T-cell (primary cell): ENCODE measurements at regions not wholly inside any gene's neighbourhood (a gene's known extent, or its start where the extent isn't known, plus 50 kb on each side); places are given as distances from the start of the nearest gene placed in this dataset.

ENCODE experiments used
- ATAC-seq, 4 experiments: fragments of 200-7000 bp in 3 of 4; fragments of 150-1000 bp in 1 of 4; cut with Tn5 transposase; replicated peaks in 1 of 4; 1 replicate in 3 of 4; 2 replicates in 1 of 4; pipeline ENCODE4 v1.10.0; 2021; ENCODE audit warnings: moderate library complexity in 3 of 4, mild to moderate bottlenecking in 2 of 4, moderate number of reproducible peaks in 1 of 4
- CTCF ChIA-PET, 2 donors: fragments of 300-600 bp; sonication (Branson Sonifier 250); formaldehyde crosslinking; loops; one replicate each; lab custom pipeline; 2022; ENCODE audit warnings: antibody characterized with exemption in 2 of 2; lab: Charles Lee
- POLR2A ChIA-PET, 2 donors: fragments of 300-600 bp; sonication (Branson Sonifier 250); formaldehyde crosslinking; loops; one replicate each; lab custom pipeline; 2022; ENCODE audit warnings: antibody characterized with exemption in 2 of 2; lab: Charles Lee
- DNase-seq, 35 experiments: peaks; one replicate each; pipeline versions ENCODE4 v3.0.0 to v3.0.0-alpha.2; 2013 to 2023
- H3K27ac ChIP-seq: one replicate; pipeline ENCODE4 v1.5.1; 2013; ENCODE audit warnings: low read length
- H3K27me3 ChIP-seq, 2 experiments: replicated peaks in 1 of 2; 1 replicate in 1 of 2; 2 replicates in 1 of 2; pipeline versions ENCODE4 v1.6.1 to v1.7.0; 2013; ENCODE audit warnings: low read length in 1 of 2, mixed read lengths in 1 of 2; ENCODE audit not compliant: control insufficient read depth in 2 of 2, insufficient read depth in 2 of 2; ENCODE audit errors: extremely low read depth in 1 of 2
- H3K36me3 ChIP-seq, 2 donors: 1 replicate in 1 of 2; 2 replicates in 1 of 2; pipeline versions ENCODE4 v1.6.1 to v1.7.0; 2013; ENCODE audit warnings: low read length in 1 of 2; ENCODE audit not compliant: control insufficient read depth in 2 of 2, insufficient read depth in 1 of 2; ENCODE audit errors: extremely low read depth in 1 of 2
- H3K4me1 ChIP-seq, 2 experiments: 1 replicate in 1 of 2; 2 replicates in 1 of 2; pipeline versions ENCODE4 v1.6.1 to v1.7.0; 2013; ENCODE audit warnings: low read length in 2 of 2, mixed read lengths in 1 of 2; ENCODE audit not compliant: insufficient read depth in 2 of 2, control insufficient read depth in 1 of 2; ENCODE audit errors: extremely low read depth in 1 of 2
- H3K4me3 ChIP-seq, 2 donors: 1 replicate in 1 of 2; 2 replicates in 1 of 2; pipeline versions ENCODE4 v1.5.1 to v1.7.0; 2013; ENCODE audit warnings: mild to moderate bottlenecking in 2 of 2, low read length in 1 of 2, moderate library complexity in 1 of 2; ENCODE audit not compliant: control insufficient read depth in 1 of 2; ENCODE audit errors: extremely low read depth in 1 of 2
- H3K9me3 ChIP-seq: 2 replicates; pipeline ENCODE4 v1.7.0; 2013
- H3K27ac Mint-ChIP-seq, 2 donors: one replicate each; pipeline ENCODE4 v1.8.0; 2020 to 2021; ENCODE audit warnings: mild to moderate bottlenecking in 2 of 2, mixed read lengths in 2 of 2
- H3K27me3 Mint-ChIP-seq, 2 donors: one replicate each; pipeline ENCODE4 v1.8.0; 2021 to 2022; ENCODE audit warnings: mixed read lengths in 2 of 2
- H3K36me3 Mint-ChIP-seq: one replicate; pipeline ENCODE4 v1.8.0; 2021; ENCODE audit warnings: mixed read lengths
- H3K4me1 Mint-ChIP-seq, 3 donors: one replicate each; pipeline ENCODE4 v1.8.0; 2020 to 2022; ENCODE audit warnings: mixed read lengths in 3 of 3, mild to moderate bottlenecking in 1 of 3
- H3K4me3 Mint-ChIP-seq, 3 donors: one replicate each; pipeline ENCODE4 v1.8.0; 2020 to 2022; ENCODE audit warnings: mild to moderate bottlenecking in 3 of 3, mixed read lengths in 3 of 3, moderate library complexity in 3 of 3
- H3K9me3 Mint-ChIP-seq, 3 donors: one replicate each; pipeline ENCODE4 v1.8.0; 2020 to 2022; ENCODE audit warnings: mixed read lengths in 3 of 3
- WGBS: methylation state at CpG from one replicate; pipeline ENCODE4 v1.1.5; 2013; ENCODE audit warnings: missing lambda C conversion rate; ENCODE audit not compliant: insufficient coverage; 5-methylcytosine and 5-hydroxymethylcytosine counted together

DNA sequence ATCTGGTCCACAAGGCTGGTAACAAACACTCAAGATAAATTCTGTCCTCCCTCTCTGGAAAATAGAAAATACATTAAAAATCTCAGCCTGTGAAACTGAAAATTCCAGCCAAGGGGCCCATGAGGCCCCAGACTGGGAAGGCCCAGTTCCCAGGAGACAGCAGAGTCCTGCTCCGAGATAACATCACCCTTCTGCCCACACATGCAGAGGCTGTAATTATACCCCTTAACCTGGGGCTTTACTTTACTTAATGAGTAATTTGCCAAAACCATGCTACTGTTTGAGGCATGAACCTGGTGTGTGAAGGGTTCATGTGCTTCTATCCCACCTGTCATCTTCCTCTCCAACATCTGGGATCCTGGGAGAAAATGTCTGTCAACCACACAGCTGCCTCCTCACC is 398.9 kb upstream of the SULF2 start:
- ChIA-PET CTCF (no interaction called here), POLR2A (no interaction called here)
- Histone ChIP-seq H3K27me3 (peaks cover 0 to 6% of the 10 kb centered on the region in 2 experiments), H3K4me3 (no peak overlapping the region), H3K9me3 (no peaks in the 10 kb centered on the region), H3K4me1 (no peaks in the 10 kb centered on the region), H3K36me3 (no peaks in the 10 kb centered on the region), H3K27ac (no peak overlapping the region)
- H3K36me3 Mint-ChIP-seq, result no peaks in the 10 kb centered on the region
- no CpG with 5 or more reads among the region's 1 CpG for WGBS
- no peak for DNase-seq
- H3K4me3 Mint-ChIP-seq, result no peak overlapping the region
- no peak overlapping the region for H3K27ac Mint-ChIP-seq
- no peaks in the 10 kb centered on the region for H3K9me3 Mint-ChIP-seq
- no peaks in the 10 kb centered on the region for H3K4me1 Mint-ChIP-seq
- no peak for ATAC-seq
- H3K27me3 Mint-ChIP-seq, result no peaks in the 10 kb centered on the region

DNA sequence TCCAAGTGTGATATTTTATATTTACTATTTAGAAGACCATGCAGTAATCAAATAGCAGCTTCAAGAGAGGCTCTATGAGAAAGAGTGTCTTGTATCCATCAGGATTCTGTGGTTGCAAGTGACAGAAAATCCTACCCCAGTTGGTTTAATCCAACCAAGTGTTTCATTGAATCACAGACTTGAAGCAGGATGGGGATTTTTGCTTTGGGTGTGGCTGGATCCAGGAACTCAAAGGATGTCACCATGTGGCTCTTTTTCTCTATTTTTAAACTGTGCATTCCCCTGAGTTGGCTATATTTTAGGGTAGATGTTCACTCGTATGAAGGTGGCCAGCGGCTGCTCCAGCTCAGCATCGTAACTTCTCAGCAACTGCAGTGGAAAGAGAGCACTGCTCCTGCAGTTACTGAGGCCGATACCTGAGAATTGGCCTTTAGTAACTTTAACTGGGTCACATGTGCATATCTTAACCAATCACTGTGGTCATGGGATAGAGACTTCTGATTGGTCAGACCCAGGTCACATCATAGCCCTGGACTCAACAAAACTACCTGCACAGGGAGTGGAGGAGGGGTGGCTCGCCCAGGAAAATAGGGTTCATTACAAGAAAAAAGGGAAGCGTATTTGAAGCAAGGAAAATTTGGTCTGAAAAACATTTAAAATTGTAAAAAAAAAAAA is 396.1 kb upstream of the SULF2 start:
- CTCF ChIA-PET, result no interaction called here

DNA sequence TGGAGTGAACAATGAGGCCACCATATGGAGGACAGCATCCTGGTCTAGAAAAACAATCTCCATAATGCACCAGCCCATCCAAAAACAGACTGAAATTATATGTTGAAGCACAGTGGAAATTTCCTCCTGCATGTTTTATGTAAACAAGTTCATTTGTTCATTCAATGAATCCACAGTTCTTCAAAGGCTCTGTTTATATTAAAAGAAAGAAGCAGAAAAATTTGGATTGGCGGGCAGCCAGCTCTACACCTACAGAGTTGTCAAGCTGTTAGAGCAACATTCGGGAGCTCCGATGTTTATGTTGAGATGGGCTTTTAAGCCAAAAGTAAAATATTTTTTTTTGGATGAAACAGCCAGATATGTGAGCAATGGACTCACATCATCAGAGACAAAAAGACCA is 395.3 kb upstream of the SULF2 start:
- WGBS, result 93% methylated on average over 2 of the region's 3 CpGs
- Mint-ChIP-seq H3K27ac (no peak overlapping the region), H3K4me1 (no peaks in the 10 kb centered on the region), H3K9me3 (no peaks in the 10 kb centered on the region), H3K4me3 (no peak overlapping the region), H3K27me3 (peaks cover 0 to 9% of the 10 kb centered on the region in 2 donors), H3K36me3 (no peaks in the 10 kb centered on the region)
- H3K9me3 ChIP-seq, result no peaks in the 10 kb centered on the region
- POLR2A ChIA-PET, result no interaction called here
- H3K27me3 ChIP-seq, result peaks cover 0 to 6% of the 10 kb centered on the region in 2 experiments
- H3K4me3 ChIP-seq, result no peak overlapping the region
- DNase-seq (no peak), ATAC-seq (no peak)
- H3K27ac ChIP-seq, result no peak overlapping the region
- H3K36me3 ChIP-seq, result no peaks in the 10 kb centered on the region
- CTCF ChIA-PET, result no interaction called here
- H3K4me1 ChIP-seq, result no peaks in the 10 kb centered on the region

More for the DNA sequence above, 396.1 kb upstream of the SULF2 start:
- Mint-ChIP-seq H3K4me3 (no peak overlapping the region), H3K27me3 (peaks cover 0 to 9% of the 10 kb centered on the region in 2 donors), H3K4me1 (no peaks in the 10 kb centered on the region), H3K27ac (no peak overlapping the region), H3K36me3 (no peaks in the 10 kb centered on the region), H3K9me3 (no peaks in the 10 kb centered on the region)
- H3K4me1 ChIP-seq, result no peaks in the 10 kb centered on the region
- H3K36me3 ChIP-seq, result no peaks in the 10 kb centered on the region
- H3K27me3 ChIP-seq, result peaks cover 0 to 6% of the 10 kb centered on the region in 2 experiments
- DNase-seq (no peak), ATAC-seq (no peak)
- no peaks in the 10 kb centered on the region for H3K9me3 ChIP-seq
- no peak overlapping the region for H3K4me3 ChIP-seq
- no peak overlapping the region for H3K27ac ChIP-seq
- POLR2A ChIA-PET, result no interaction called here
- 79% methylated on average over 3 of the region's 6 CpGs for whole genome bisulfite sequencing

DNA sequence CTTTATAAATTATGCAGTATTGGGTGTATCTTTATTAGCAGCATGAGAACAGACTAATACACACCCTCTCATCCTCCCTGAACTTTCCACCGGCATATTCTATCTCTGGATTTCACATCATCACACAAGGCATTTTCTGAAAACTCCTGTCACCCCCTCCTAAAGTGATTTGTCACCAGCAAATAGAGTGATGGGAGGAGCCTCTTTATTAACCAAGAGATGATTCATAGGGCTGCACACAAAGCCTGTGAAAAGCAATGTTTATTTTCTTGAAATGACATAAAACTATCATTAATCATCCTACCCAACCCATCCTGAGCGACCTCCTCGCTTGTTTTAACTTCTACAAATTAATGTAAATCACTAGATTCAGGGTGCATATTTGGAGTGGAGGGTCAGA is 394.7 kb upstream of the SULF2 start:
- ATAC-seq (no peak), DNase-seq (no peak)
- H3K4me3 ChIP-seq, result no peak overlapping the region
- Mint-ChIP-seq H3K36me3 (no peaks in the 10 kb centered on the region), H3K4me1 (no peaks in the 10 kb centered on the region), H3K4me3 (no peak overlapping the region), H3K27me3 (peaks cover 0 to 9% of the 10 kb centered on the region in 2 donors), H3K27ac (no peak overlapping the region), H3K9me3 (no peaks in the 10 kb centered on the region)
- no peaks in the 10 kb centered on the region for H3K36me3 ChIP-seq
- no peaks in the 10 kb centered on the region for H3K9me3 ChIP-seq
- WGBS, result no CpG with 5 or more reads among the region's 3 CpGs
- CTCF ChIA-PET, result no interaction called here
- peaks cover 0 to 10% of the 10 kb centered on the region in 2 experiments for H3K27me3 ChIP-seq
- POLR2A ChIA-PET, result no interaction called here
- H3K27ac ChIP-seq, result no peak overlapping the region
- no peaks in the 10 kb centered on the region for H3K4me1 ChIP-seq

DNA sequence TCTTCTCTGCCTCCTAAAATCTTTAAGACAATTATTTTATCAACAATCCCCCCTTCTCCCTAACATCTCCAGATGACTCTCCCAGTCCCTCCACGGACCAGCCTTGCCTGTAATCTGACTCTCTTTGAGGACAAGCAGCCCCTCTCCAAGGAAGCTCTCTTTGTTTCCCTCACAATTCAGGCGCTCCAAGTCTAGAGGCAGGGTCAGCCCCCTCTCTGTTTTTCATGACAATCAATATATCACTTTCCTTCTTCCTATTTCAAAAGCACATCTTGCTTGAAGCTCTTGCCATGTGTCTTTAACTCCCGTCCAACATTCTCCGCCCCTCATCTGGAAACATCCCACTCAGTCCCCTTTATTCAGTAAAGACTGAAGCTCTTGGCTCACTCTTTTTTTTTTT is 393.4 kb upstream of the SULF2 start:
- Histone ChIP-seq H3K9me3 (no peaks in the 10 kb centered on the region), H3K36me3 (no peaks in the 10 kb centered on the region), H3K4me1 (no peaks in the 10 kb centered on the region), H3K27me3 (peaks cover 0 to 15% of the 10 kb centered on the region in 2 experiments), H3K27ac (no peak overlapping the region), H3K4me3 (no peak overlapping the region)
- Mint-ChIP-seq H3K4me1 (no peaks in the 10 kb centered on the region), H3K4me3 (no peak overlapping the region), H3K9me3 (no peaks in the 10 kb centered on the region), H3K27me3 (peaks cover 0 to 12% of the 10 kb centered on the region in 2 donors), H3K27ac (no peak overlapping the region), H3K36me3 (no peaks in the 10 kb centered on the region)
- CTCF ChIA-PET, result no interaction called here
- DNase-seq, result no peak
- no peak for ATAC-seq
- POLR2A ChIA-PET, result no interaction called here
- WGBS, result 64% methylated on average over 4 of the region's 4 CpGs

DNA sequence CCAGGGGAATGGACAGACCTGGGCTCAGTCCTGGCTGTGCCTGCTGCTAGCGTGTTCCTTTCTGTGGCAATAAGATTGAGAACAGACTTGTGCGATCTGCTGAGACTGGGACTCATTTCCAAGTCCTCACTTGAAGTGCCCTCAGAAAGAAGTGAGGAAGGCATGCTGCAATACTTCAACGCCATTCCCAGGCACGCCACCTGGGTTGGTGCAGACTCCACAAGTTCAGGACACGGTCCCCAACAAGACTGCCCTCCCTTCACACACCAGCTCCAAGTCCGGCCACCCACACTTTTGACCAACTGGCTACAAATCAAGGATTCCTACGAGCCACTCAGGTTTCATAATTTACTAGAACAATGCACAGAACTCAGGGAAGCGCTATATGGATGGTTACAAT is 391.8 kb upstream of the SULF2 start:
- H3K9me3 ChIP-seq, result no peaks in the 10 kb centered on the region
- CTCF ChIA-PET, result no interaction called here
- H3K4me1 ChIP-seq, result no peaks in the 10 kb centered on the region
- POLR2A ChIA-PET, result no interaction called here
- H3K4me1 Mint-ChIP-seq, result no peaks in the 10 kb centered on the region
- peaks cover 0 to 4% (median 0%) of the 10 kb centered on the region in 3 donors for H3K9me3 Mint-ChIP-seq
- DNase-seq (no peak), ATAC-seq (no peak)
- peaks cover 0 to 15% of the 10 kb centered on the region in 2 experiments for H3K27me3 ChIP-seq
- H3K4me3 ChIP-seq, result no peak overlapping the region
- H3K27me3 Mint-ChIP-seq, result peaks cover 0 to 16% of the 10 kb centered on the region in 2 donors
- H3K27ac Mint-ChIP-seq, result no peak overlapping the region
- no peak overlapping the region for H3K27ac ChIP-seq
- H3K36me3 ChIP-seq, result no peaks in the 10 kb centered on the region
- H3K36me3 Mint-ChIP-seq, result no peaks in the 10 kb centered on the region
- H3K4me3 Mint-ChIP-seq, result no peak overlapping the region
- WGBS, result 69% methylated on average over 6 of the region's 8 CpGs

DNA sequence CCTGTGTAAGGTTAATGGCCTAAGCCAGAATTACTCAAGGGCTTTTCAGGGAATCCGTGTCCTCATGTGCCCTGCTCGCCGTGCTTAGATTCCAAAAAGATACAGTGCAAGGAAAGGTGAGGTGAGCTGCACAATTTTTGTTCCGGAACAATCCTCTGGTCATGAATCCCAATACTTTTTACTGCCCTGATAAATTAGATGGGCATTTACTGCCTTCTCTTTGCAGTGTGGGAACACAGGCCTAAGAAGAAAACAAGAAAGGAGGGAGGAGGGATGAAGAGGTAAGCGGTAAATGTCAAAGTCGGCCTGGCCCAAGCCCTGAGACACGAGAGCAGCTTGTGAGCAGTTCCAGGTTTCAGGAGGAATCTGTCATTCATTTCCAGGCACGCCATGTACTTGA is 390.9 kb upstream of the SULF2 start:
- Mint-ChIP-seq H3K36me3 (no peaks in the 10 kb centered on the region), H3K27ac (no peak overlapping the region), H3K4me3 (no peak overlapping the region), H3K9me3 (peaks cover 0 to 4% (median 0%) of the 10 kb centered on the region in 3 donors), H3K4me1 (no peaks in the 10 kb centered on the region), H3K27me3 (peaks cover 0 to 17% of the 10 kb centered on the region in 2 donors)
- no peaks in the 10 kb centered on the region for H3K36me3 ChIP-seq
- DNase-seq, result no peak
- WGBS, result 69% methylated on average over 5 of the region's 8 CpGs
- no peaks in the 10 kb centered on the region for H3K9me3 ChIP-seq
- no peak overlapping the region for H3K4me3 ChIP-seq
- ATAC-seq, result no peak
- POLR2A ChIA-PET, result no interaction called here
- CTCF ChIA-PET, result no interaction called here
- peaks cover 0 to 15% of the 10 kb centered on the region in 2 experiments for H3K27me3 ChIP-seq
- no peaks in the 10 kb centered on the region for H3K4me1 ChIP-seq
- H3K27ac ChIP-seq, result no peak overlapping the region
